C4-2B (cell line): ENCODE measurements at regions not wholly inside any gene's neighbourhood (a gene's known extent, or its start where the extent isn't known, plus 50 kb on each side); places are given as distances from the start of the nearest gene placed in this dataset.

Experiments
- CTCF ChIP-seq: fragments of 450-650 bp; conservative IDR thresholded peaks from 2 replicates; pipeline ENCODE4 v1.5.1; 2017; ENCODE audit warnings: mild to moderate bottlenecking
- ZFX ChIP-seq: fragments of 450-650 bp; IDR thresholded peaks from 2 replicates; pipeline ENCODE4 v1.6.1; 2017

- TF ChIP-seq CTCF (no peak), ZFX (no peak)
These were observed 112.9 kb downstream of the LMO3 start for GRCh38 chr12:16492820-16493797.
